H9 (cell line): ENCODE measurements at regions not wholly inside any gene's neighbourhood (a gene's known extent, or its start where the extent isn't known, plus 50 kb on each side); places are given as distances from the start of the nearest gene placed in this dataset.

Experiments used
- DNase-seq: peaks from one replicate; pipeline ENCODE4 v3.0.0-alpha.2; 2017
- H2AFZ ChIP-seq: one replicate; pipeline ENCODE4 v1.6.1; 2013; ENCODE audit warnings: mild to moderate bottlenecking, low read length, control low read depth, moderate library complexity
- H2AK5ac ChIP-seq: 2 replicates; pipeline ENCODE4 v1.6.1; 2013; ENCODE audit warnings: low read length, control low read depth, mixed read lengths; ENCODE audit not compliant: insufficient read length
- H2BK120ac ChIP-seq: one replicate; pipeline ENCODE4 v1.6.1; 2013; ENCODE audit warnings: low read depth, mild to moderate bottlenecking, low read length, control low read depth, inconsistent platforms; ENCODE audit not compliant: poor library complexity, severe bottlenecking
- H2BK12ac ChIP-seq: 2 replicates; pipeline ENCODE4 v1.6.1; 2013; ENCODE audit warnings: low read length, control low read depth, mixed read lengths, low read depth; ENCODE audit not compliant: insufficient read length
- H2BK15ac ChIP-seq: 2 replicates; pipeline ENCODE4 v1.6.1; 2013; ENCODE audit warnings: low read depth, low read length, control low read depth
- H2BK20ac ChIP-seq: one replicate; pipeline ENCODE4 v1.6.1; 2013; ENCODE audit warnings: low read depth, mild to moderate bottlenecking, low read length, control low read depth, inconsistent platforms; ENCODE audit not compliant: poor library complexity, severe bottlenecking
- H2BK5ac ChIP-seq: 2 replicates; pipeline ENCODE4 v1.6.1; 2013; ENCODE audit warnings: low read length, control low read depth, mixed read lengths; ENCODE audit not compliant: insufficient read length
- H3K14ac ChIP-seq: 2 replicates; pipeline ENCODE4 v1.6.1; 2013; ENCODE audit warnings: low read length, control low read depth; ENCODE audit not compliant: insufficient read depth
- H3K18ac ChIP-seq: 2 replicates; pipeline ENCODE4 v1.6.1; 2013; ENCODE audit warnings: low read depth, mild to moderate bottlenecking, mixed read lengths, low read length, control low read depth; ENCODE audit not compliant: insufficient read length
- H3K23ac ChIP-seq: 2 replicates; pipeline ENCODE4 v1.6.1; 2013; ENCODE audit warnings: low read length, control low read depth, mixed read lengths, low read depth; ENCODE audit not compliant: insufficient read length
- H3K23me2 ChIP-seq: 2 replicates; pipeline ENCODE4 v1.6.1; 2013; ENCODE audit warnings: low read depth, mild to moderate bottlenecking, mixed read lengths, low read length, control low read depth; ENCODE audit not compliant: insufficient read length, poor library complexity, severe bottlenecking
- H3K27ac ChIP-seq: 2 replicates; pipeline ENCODE4 v1.5.1; 2013; ENCODE audit warnings: low read length, control low read depth, mixed read lengths, low read depth; ENCODE audit not compliant: insufficient read length
- H3K27me3 ChIP-seq: 2 replicates; pipeline ENCODE4 v1.6.1; 2013; ENCODE audit warnings: low read length, control low read depth, inconsistent platforms; ENCODE audit not compliant: insufficient read depth
- H3K4ac ChIP-seq: 2 replicates; pipeline ENCODE4 v1.6.1; 2013; ENCODE audit warnings: low read depth, mild to moderate bottlenecking, control low read depth, inconsistent platforms, low read length, moderate library complexity
- H3K4me1 ChIP-seq: 2 replicates; pipeline ENCODE4 v1.6.1; 2013; ENCODE audit warnings: low read length, control low read depth, inconsistent platforms; ENCODE audit not compliant: insufficient read depth
- H3K4me2 ChIP-seq: 2 replicates; pipeline ENCODE4 v1.6.1; 2013; ENCODE audit warnings: low read length, control low read depth, mixed read lengths; ENCODE audit not compliant: insufficient read length, insufficient read depth
- H3K56ac ChIP-seq: 2 replicates; pipeline ENCODE4 v1.6.1; 2013; ENCODE audit warnings: low read depth, mild to moderate bottlenecking, mixed read lengths, low read length, control low read depth; ENCODE audit not compliant: insufficient read length
- H3K79me1 ChIP-seq: 2 replicates; pipeline ENCODE4 v1.6.1; 2013; ENCODE audit warnings: low read depth, mild to moderate bottlenecking, moderate library complexity, low read length, control low read depth, inconsistent platforms; ENCODE audit not compliant: insufficient read depth, poor library complexity, severe bottlenecking
- H3K79me2 ChIP-seq: 2 replicates; pipeline ENCODE4 v1.6.1; 2013; ENCODE audit warnings: low read length, control low read depth, inconsistent platforms; ENCODE audit not compliant: insufficient read depth
- H3K9ac ChIP-seq: 2 replicates; pipeline ENCODE4 v1.6.1; 2013; ENCODE audit warnings: low read length, control low read depth, mixed read lengths; ENCODE audit not compliant: insufficient read length; ENCODE audit errors: extremely low read depth
- H3K9me3 ChIP-seq: one replicate; pipeline ENCODE4 v1.6.1; 2013; ENCODE audit warnings: low read depth, low read length, inconsistent platforms; ENCODE audit not compliant: control insufficient read depth
- H3T11ph ChIP-seq: one replicate; pipeline ENCODE4 v1.6.1; 2013; ENCODE audit warnings: mild to moderate bottlenecking, low read length, control low read depth, inconsistent platforms
- H4K20me1 ChIP-seq: one replicate; pipeline ENCODE4 v1.6.1; 2013; ENCODE audit not compliant: control insufficient read depth, insufficient read length, insufficient read depth
- H4K5ac ChIP-seq: 2 replicates; pipeline ENCODE4 v1.6.1; 2013; ENCODE audit warnings: low read depth, mild to moderate bottlenecking, mixed read lengths, low read length, control low read depth; ENCODE audit not compliant: insufficient read length
- H4K8ac ChIP-seq: replicated peaks from 2 replicates; pipeline ENCODE4 v1.6.1; 2013; ENCODE audit warnings: low read length, control low read depth, mixed read lengths, low read depth; ENCODE audit not compliant: insufficient read length
- H4K91ac ChIP-seq: 2 replicates; pipeline ENCODE4 v1.6.1; 2013; ENCODE audit warnings: low read depth, mild to moderate bottlenecking, moderate library complexity, mixed read lengths, low read length, control low read depth; ENCODE audit not compliant: insufficient read length
- H3K27ac Mint-ChIP-seq, 3 experiments: 2 replicates in 2 of 3; 3 replicates in 1 of 3; pipeline ENCODE4 v1.8.0; 2020 to 2021; ENCODE audit warnings: mixed read lengths in 3 of 3, mild to moderate bottlenecking in 1 of 3, moderate library complexity in 1 of 3
- H3K27me3 Mint-ChIP-seq: 2 replicates; pipeline ENCODE4 v1.8.0; 2021; ENCODE audit warnings: low read depth, mild to moderate bottlenecking, moderate library complexity, mixed read lengths
- H3K36me3 Mint-ChIP-seq, 3 experiments: 2 replicates in 2 of 3; 3 replicates in 1 of 3; pipeline ENCODE4 v1.8.0; 2020 to 2021; ENCODE audit warnings: low read depth in 3 of 3, mixed read lengths in 3 of 3; ENCODE audit not compliant: insufficient read depth in 1 of 3
- H3K4me1 Mint-ChIP-seq, 2 experiments: 2 replicates each; pipeline ENCODE4 v1.8.0; 2020; ENCODE audit warnings: mixed read lengths in 2 of 2
- H3K4me3 Mint-ChIP-seq, 2 experiments: 2 replicates in 1 of 2; 3 replicates in 1 of 2; pipeline ENCODE4 v1.8.0; 2020 to 2021; ENCODE audit warnings: mild to moderate bottlenecking in 2 of 2, mixed read lengths in 2 of 2, moderate library complexity in 1 of 2
- H3K9me3 Mint-ChIP-seq, 2 experiments: 2 replicates in 1 of 2; 3 replicates in 1 of 2; pipeline ENCODE4 v1.8.0; 2020; ENCODE audit warnings: mild to moderate bottlenecking in 2 of 2, mixed read lengths in 2 of 2, moderate library complexity in 1 of 2
- CTCF ChIP-seq: fragments of 200-600 bp; sonication (generic); conservative IDR thresholded peaks from 3 replicates; pipeline ENCODE4 v1.8.0; 2021; ENCODE audit warnings: antibody characterized with exemption, mild to moderate bottlenecking
- WGBS: extraction: QIAGEN DNeasy Blood & Tissue Kit; methylation state at CpG from one replicate; pipeline ENCODE4 v1.1.7; 2013; ENCODE audit warnings: missing lambda C conversion rate, low lambda C conversion rate, mixed read lengths; ENCODE audit not compliant: insufficient read length; ENCODE audit errors: extremely low coverage; 5-methylcytosine and 5-hydroxymethylcytosine counted together

DNA sequence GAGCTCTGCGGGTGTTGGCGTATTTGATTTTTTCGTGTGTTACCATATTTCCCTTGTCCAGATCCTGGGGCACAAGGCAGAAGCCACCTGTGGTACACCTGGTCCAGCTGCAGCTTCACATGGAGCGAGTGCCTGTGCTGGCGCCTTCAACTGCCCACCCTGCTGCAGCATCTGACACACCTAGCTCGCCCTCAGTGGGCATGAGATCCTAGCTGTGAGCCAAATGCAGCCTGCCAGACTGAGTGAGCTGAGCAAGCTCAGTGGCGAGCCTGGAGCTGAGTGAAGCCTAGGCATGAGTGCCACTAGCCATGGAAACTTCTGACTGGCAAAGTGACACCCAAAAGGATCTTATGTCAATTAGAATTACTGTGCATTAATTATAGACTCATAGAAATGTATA is 1226.8 kb upstream of the FLRT2 start:
- Mint-ChIP-seq H3K36me3 (peaks cover 10 to 27% (median 24%) of the 10 kb centered on the region in 3 experiments; a peak in 6 of 7 replicates), H3K4me3 (no peak overlapping the region), H3K27me3 (no peaks in the 10 kb centered on the region), H3K27ac (no peak overlapping the region), H3K4me1 (peaks cover 3 to 5% of the 10 kb centered on the region in 2 experiments; a peak in 2 of 4 replicates), H3K9me3 (peaks cover 25 to 27% of the 10 kb centered on the region in 2 experiments)
- Histone ChIP-seq H3K9ac (no peak overlapping the region), H2BK20ac (no peak overlapping the region), H2AFZ (no peak overlapping the region), H2AK5ac (no peak overlapping the region), H3K23ac (no peak overlapping the region), H3K4me1 (no peaks in the 10 kb centered on the region), H2BK15ac (no peak overlapping the region), H3K27me3 (no peaks in the 10 kb centered on the region), H4K20me1 (no peaks in the 10 kb centered on the region), H2BK12ac (no peak overlapping the region), H3K14ac (no peak overlapping the region), H3K79me1 (no peaks in the 10 kb centered on the region), H4K5ac (no peak overlapping the region), H3K4ac (no peak overlapping the region), H2BK5ac (no peak overlapping the region), H3K27ac (no peak overlapping the region), H3K56ac (no peak overlapping the region), H2BK120ac (no peak overlapping the region), H3K79me2 (no peaks in the 10 kb centered on the region), H4K8ac (no peak overlapping the region), H3K9me3 (no peaks in the 10 kb centered on the region), H3T11ph (no peak overlapping the region), H3K18ac (no peak overlapping the region), H3K23me2 (no peaks in the 10 kb centered on the region), H4K91ac (no peak overlapping the region), H3K4me2 (no peak overlapping the region)
- no peak for TF ChIP-seq CTCF
- WGBS, result no CpG with 5 or more reads among the region's 7 CpGs
- DNase-seq, result no peak
